ENCODE measurements at regions not wholly inside any gene's neighbourhood (a gene's known extent, or its start where the extent isn't known, plus 50 kb on each side); places are given as distances from the start of the nearest gene placed in this dataset.
A peak's percentile ranks its signal among the peaks of the same experiment; 100 is the strongest.

- Histone ChIP-seq H3K4me2 (ENCODE audit: insufficient read depth in 1 of 2, low read depth in 2 of 2, low read length in 2 of 2) (no peak overlapping the region), H3K4me1 (replicated peaks in 1 of 4; ENCODE audit: control insufficient read depth in 3 of 4, insufficient read depth in 4 of 4, low read length in 3 of 4) (peaks cover 0 to 4% (median 2%) of the 10 kb centered on the region in 4 experiments; a peak in 3 of 7 replicates), H3K4me3 (ENCODE audit: extremely low read depth in 1 of 4, insufficient read depth in 2 of 4, low read depth in 3 of 4, low read length in 4 of 4) (no peak overlapping the region), H2AK5ac (ENCODE audit: low read depth, low read length) (no peak overlapping the region), H3K27me3 (replicated peaks in 1 of 4; ENCODE audit: control insufficient read depth in 3 of 4, extremely low read depth in 1 of 4, insufficient read depth in 3 of 4, low read length in 3 of 4) (no peaks in the 10 kb centered on the region), H2BK120ac (replicated peaks; ENCODE audit: low read depth, low read length) (no peak overlapping the region), H3K56ac (replicated peaks; ENCODE audit: insufficient read length, low read depth, low read length) (peak overlapping the region; percentile 3), H3K14ac (ENCODE audit: insufficient read length) (no peak overlapping the region), H4K20me1 (replicated peaks in 1 of 2; ENCODE audit: control insufficient read depth in 1 of 2, insufficient read depth in 2 of 2, low read length in 2 of 2) (no peaks in the 10 kb centered on the region), H2BK5ac (ENCODE audit: low read depth, low read length) (no peak overlapping the region), H3K18ac (ENCODE audit: extremely low read depth, low read length) (no peak overlapping the region), H4K8ac (ENCODE audit: extremely low read depth, insufficient read depth, low read length) (no peak overlapping the region), H2AFZ (ENCODE audit: low read length) (no peak overlapping the region), H4K5ac (ENCODE audit: insufficient read length, low read depth, low read length) (no peak overlapping the region), H3K9me3 (ENCODE audit: insufficient read depth in 2 of 2, low read depth in 1 of 2, low read length in 1 of 2) (peaks cover 5 to 9% of the 10 kb centered on the region in 2 experiments; a peak in 2 of 4 replicates), H3K23me2 (ENCODE audit: low read depth, low read length) (no peaks in the 10 kb centered on the region), H3K4ac (replicated peaks; ENCODE audit: insufficient read length, low read depth, low read length) (no peak overlapping the region), H2BK15ac (ENCODE audit: low read length) (no peak overlapping the region), H3K9ac (replicated peaks in 1 of 4; ENCODE audit: extremely low read depth in 1 of 4, low read depth in 3 of 4, low read length in 3 of 4) (no peak overlapping the region), H2BK12ac (ENCODE audit: low read depth, low read length) (no peak overlapping the region), H3K23ac (ENCODE audit: insufficient read length) (no peak overlapping the region), H3K79me1 (ENCODE audit: low read depth, low read length) (no peaks in the 10 kb centered on the region), H4K91ac (replicated peaks; ENCODE audit: insufficient read length, low read length) (no peak overlapping the region), H3K36me3 (ENCODE audit: control insufficient read depth in 2 of 4, insufficient read depth in 4 of 4, low read length in 3 of 4) (no peaks in the 10 kb centered on the region), H2BK20ac (ENCODE audit: low read length) (no peak overlapping the region), H3K27ac (ENCODE audit: low read depth, low read length) (no peak overlapping the region), H3K79me2 (ENCODE audit: control insufficient read depth in 1 of 2, insufficient read depth in 2 of 2, low read length in 2 of 2) (no peaks in the 10 kb centered on the region)
- TF ChIP-seq KDM4A (IDR thresholded peaks at IDR 0.05; ENCODE audit: low read depth, low read length, severe bottlenecking) (no peak), KDM5A (IDR thresholded peaks at IDR 0.05; ENCODE audit: low read length) (no peak), CTCF (IDR thresholded peaks at IDR 0.05; ENCODE audit: control extremely low read depth in 1 of 3, insufficient read depth in 1 of 3, low read depth in 1 of 3, low read length in 3 of 3) (no peak), CTBP2 (IDR thresholded peaks at IDR 0.05; ENCODE audit: borderline replicate concordance, insufficient read depth, insufficient read length, low read length) (no peak), ATF3 (IDR thresholded peaks at IDR 0.05; ENCODE audit: insufficient read depth, low read depth, low read length) (no peak), SP4 (IDR thresholded peaks at IDR 0.05; ENCODE audit: low read length) (no peak), SIN3A (conservative IDR thresholded peaks at IDR 0.05 in 1 of 2, IDR thresholded peaks at IDR 0.05 in 1 of 2; ENCODE audit: low read depth in 1 of 2, low read length in 2 of 2) (no peak), CEBPB (IDR thresholded peaks at IDR 0.05; ENCODE audit: low read depth, low read length) (no peak)
- WGBS, 2 experiments (ENCODE audit: extremely low coverage in 1 of 2, insufficient coverage in 1 of 2, insufficient read length in 1 of 2, insufficient replicate concordance in 2 of 2, low coverage in 1 of 2, low lambda C conversion rate in 2 of 2, missing lambda C conversion rate in 1 of 2), result 97% methylated on average over 2 of the region's 2 CpGs; no CpG with 5 or more reads in 1 of the 2 experiments
- ChIA-PET CTCF (ENCODE audit: partially characterized antibody) (interaction anchor here (1.5 kb wide), 1 partner anchor 16 kb away, joined by 3 read pairs; no protein-coding TSS in a partner anchor), POLR2A (ENCODE audit: partially characterized antibody) (no interaction called here)
- DNase-seq (ENCODE audit: low read depth in 1 of 2, low spot score in 2 of 2) (no peak), FAIRE-seq (no peak)
Observed at GRCh38 chr4:11640584-11640983, 211.9 kb upstream of the HS3ST1 start.
